HG03060 (cell line): ENCODE measurements at regions not wholly inside any gene's neighbourhood (a gene's known extent, or its start where the extent isn't known, plus 50 kb on each side); places are given as distances from the start of the nearest gene placed in this dataset.

Experiments used
- ATAC-seq: cut with Tn5 transposase; IDR thresholded peaks from one replicate; pipeline ENCODE4 v1.9.1; 2021; ENCODE audit warnings: low read depth, moderate number of reproducible peaks; ENCODE audit not compliant: unreplicated experiment

DNA sequence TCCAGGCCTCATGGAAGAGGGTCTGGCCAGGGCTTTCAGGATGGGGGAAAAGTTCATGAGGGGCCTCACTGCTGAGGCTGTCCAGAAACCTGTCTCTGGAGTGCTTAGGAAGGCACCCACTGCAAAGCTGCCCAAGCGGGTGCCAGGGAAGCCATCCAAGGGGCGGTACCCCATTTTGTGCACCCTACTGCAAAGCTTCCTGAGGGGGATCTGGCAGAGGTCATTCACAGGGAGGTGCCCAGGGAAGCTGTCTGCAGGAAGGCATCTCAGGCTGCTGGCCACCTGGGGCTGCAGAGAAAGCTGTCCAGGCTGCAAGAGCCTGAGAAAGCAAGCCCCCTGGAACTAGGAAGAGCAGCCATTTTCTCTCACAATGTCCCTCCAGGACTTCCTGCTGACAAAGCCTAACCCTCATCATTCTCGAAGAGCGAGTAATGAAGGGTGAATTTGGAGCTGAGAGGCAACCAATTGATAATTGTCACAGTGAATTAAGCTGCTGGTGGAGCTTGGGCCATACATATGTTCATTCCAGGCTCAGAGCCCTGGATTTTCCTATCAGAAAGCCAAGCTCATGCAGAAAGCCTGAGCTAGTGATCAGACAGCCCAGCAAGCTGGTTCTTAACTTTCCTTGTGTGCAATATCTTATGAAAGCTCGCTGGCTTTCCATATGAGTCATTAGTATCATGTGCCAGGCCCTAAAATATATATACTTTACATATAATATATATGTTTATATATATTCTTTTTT lies 62.2 kb upstream of the SLC22A16 start:
- no peak for ATAC-seq

DNA sequence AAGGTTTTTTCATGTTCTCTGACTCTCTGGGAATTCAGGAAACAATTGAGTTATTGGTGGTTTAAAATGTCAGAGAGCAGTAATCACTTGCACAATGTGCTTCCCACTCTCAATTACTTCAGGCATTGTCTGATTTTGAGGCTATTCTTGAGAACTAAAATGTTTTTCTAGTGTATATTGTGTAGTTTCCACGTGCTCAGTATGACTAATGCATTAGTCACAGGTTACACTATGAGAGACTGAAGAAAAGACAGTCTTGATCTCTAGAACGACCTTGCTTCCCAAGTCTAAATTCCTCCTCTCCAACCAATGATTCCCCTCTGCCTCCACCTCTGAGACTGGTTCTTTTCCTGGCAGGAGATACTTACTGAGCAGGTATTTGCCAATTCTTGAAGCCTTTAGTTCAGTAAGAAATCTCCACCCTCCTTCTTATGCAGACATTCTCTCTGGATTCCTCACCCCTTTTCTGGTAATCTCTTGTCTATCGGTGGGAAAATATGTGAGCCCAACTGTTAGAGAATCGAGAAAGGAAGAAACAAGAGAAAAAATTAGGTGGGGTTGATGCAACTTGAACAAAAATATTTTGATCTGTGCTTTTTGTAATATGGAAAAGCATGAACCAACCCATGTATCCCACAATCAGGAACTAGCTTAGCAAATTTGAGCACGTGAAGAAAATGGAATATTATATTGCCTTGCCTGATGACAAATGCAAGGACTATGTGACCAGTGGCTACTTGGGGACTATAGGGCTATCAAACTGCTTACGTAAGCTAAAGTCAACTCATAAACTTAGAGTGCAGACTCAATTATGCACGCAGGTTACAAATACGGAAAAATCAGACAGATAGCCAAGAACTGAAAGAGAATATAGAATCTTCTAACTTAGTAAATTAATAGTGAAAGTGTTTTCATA lies 61.1 kb upstream of the SLC22A16 start:
- peak; percentile 48 for ATAC-seq

DNA sequence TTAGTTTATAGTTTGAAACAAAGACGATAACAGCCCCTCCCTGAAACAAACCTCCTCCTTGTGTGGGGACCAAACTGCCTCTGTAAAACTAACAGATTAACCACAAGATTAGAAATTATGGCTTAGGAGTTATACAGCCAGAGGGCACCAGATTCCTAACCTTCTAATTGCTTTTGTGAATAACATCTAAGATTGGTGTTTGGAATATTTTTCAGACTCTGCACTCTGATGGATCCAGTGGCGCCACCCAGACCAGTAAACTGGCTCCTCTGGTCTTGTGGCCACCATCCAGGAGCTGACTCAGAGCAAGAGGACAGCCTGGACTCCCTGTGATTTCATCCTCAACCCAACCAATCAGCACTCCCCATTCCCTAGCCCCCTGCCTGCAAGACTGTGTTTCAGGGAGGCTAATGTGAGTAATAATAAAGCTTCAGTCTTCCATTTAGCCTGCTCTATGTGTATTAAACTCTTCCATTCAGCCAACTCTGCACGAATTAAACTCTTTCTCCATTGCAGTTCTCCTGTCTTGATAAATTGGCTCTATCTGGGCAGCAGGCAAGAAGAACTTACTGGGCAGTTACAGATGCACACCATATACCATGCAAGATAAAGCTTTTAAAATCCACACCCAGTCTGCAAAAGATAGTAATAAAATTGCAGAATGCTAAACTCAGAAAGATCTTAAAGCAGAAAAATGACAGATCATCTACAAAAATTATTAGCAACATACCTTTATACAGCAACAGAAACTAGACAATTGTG lies 58.5 kb upstream of the SLC22A16 start:
- no peak for ATAC-seq

DNA sequence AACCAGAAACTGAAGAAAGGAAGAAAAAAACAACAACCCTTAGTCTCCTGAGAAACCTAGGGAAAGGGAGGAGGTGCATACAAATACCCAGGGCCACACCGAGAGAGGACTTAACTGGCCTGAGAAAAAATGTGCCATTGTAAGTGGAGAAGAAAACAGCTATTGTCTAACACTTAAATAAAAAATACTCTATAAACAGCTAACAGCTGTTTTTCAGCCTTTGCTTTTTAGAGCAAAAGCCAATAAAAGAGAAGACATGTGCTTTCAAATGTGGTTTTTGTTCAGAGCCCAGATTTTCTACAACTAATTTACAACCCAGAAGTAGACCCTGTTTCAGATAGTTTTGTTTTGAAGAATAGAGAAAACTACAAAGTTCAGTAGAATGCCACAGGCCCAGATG lies 56.0 kb upstream of the SLC22A16 start:
- ATAC-seq, result no peak

DNA sequence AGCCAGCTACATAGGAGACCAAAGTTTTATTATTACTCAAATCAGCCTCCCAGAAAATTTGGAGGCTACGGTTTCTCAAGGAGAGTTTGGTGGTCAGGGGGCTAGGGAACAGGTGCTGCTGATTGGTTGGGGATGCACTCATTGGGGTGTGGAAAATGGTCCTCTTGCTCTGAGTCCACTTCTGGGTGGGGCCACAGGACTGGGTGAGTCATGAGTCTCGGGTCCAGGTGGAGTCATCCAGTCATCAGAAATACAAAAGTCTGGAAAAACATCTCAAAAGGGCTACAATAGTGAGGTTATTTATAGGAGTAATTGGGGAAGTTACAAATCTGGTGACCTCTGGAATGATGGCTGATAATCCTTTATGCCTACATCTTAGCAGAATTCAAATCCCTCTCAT lies 54.3 kb upstream of the SLC22A16 start:
- no peak for ATAC-seq

DNA sequence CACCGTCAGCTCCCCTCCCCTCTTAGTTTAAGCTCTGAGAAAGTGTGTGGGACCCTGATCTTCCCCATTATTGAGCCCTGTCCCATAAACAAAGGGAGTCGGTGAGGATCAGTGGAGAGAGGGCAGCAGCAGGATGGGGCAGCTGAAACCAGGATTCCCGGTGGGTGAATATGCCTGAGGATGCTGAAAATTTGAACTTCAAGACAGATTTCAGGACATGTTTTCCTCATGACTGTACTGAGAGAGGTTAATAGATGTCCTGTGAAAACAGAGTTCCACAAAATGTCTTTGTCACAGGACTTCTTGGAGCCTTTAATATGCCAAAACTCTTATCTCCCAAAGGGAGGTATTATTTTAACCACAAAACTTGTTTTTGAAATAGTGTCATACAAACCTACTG lies 53.5 kb upstream of the SLC22A16 start:
- ATAC-seq, result no peak

DNA sequence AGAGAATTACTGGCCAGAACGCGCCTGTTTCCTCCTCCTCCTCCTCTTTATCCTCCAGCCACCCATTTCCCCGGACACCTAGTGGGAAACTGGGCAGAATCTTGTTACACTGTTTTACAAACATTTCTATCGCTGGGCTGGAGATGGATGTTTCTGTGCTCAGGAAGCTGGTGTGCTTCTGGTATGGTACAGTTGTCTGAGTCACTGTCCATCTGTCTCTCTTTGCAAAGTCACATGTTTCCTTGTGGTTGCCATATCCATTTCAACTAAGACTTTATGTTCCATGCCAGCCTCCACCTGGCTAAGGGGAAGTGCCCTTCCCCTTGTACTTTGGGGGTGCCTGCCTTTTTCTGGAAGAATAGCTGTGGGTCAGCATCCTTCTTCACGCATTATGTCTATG lies 52.9 kb upstream of the SLC22A16 start:
- no peak for ATAC-seq

DNA sequence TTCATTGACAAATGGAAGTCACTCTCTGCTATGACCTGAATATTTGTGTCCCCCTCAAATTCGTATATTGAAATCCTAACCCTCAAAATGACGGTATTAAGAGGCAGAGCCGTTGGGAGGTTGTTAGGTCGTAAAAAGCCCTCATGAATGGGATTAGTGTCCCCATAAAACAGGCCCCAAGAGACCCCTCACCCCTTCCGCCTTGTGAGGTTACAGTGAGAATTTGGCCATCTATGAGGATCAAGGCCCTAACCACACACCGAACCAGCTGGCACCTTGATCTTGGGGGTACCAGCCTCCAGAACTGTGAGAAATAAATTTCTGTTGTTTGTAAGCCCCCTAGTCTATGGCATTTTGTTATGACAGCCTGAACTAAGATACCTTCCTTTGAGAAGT lies 52.5 kb upstream of the SLC22A16 start:
- ATAC-seq, result no peak

DNA sequence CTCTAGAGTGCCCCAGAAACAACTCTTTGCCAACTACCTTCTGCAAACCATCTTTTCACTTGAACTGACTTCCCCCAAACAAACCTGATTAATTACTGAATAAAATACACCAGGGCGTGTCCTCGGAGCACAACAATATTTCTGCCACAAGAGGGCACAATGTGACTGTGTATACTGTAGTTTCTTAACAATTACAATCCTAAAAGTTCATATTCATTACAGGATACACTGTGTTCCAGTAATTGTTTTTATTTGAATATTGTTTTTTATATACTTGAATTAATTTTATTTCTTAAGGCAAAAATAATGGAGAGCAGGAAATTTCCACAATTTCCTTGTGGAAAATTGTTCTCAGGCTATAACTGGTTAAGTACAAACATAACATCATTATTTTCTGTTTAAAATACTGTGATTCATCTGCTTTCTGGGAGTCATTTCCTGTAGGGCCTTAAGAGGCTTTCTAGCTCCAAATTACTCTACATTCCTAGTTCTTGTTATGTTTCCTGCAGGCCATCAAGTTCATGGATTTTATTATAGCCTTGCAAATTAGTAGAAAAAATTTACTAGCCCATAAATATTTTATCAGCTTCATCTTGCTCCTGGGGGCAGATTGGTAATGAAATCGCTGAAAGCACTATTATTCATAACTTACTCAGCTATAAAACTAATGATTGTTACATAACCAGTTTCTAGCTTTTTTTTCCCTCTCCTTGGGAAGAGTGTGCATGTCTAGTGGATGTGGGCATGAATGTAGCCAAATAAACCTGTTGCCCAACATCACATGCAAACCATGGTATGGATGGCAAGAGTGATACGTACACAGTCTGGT lies 51.9 kb upstream of the SLC22A16 start:
- ATAC-seq, result no peak

DNA sequence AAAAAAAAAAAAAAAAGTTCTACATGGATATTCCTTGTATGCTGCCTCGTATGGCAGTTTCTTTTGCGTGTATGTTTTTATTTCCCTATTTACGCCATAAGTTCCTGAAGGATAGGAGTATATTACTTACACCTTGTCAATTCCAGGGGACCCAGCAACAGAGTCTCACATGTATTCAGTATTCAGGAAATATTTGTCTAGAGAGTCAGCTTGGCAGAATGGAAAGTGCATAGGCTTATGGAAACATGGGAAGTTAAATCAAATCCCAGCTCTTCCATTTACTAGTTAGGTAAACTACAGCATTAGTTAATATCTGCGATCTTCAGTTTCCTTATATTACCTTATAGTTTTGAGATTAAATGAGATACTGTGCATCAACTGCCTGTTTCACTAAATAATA lies 51.1 kb upstream of the SLC22A16 start:
- no peak for ATAC-seq

DNA sequence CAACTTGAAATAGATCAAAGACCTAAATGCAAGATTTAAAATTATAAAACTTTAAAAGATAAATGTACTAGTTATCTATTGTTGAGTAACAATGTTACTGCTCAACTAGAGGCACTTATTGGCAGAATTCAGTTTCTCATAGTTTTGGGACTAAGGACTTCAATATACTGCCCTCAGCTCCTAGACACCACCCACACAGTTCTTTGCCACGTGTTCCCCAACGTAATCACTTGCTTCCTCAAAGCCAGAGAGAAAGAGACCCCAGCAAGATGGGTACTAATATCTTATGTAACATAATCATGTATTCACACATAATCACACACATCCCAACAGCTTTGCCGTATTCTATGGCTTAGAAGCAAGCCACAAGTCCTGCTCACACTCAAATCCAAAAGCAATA lies 50.3 kb upstream of the SLC22A16 start:
- no peak for ATAC-seq
